ENCODE measurements at regions not wholly inside any gene's neighbourhood (a gene's known extent, or its start where the extent isn't known, plus 50 kb on each side); places are given as distances from the start of the nearest gene placed in this dataset.

GRCh38 chr4:108395786-108396185 is 224.6 kb upstream of the RPL34 start:
- TF ChIP-seq POLR2A (IDR thresholded peaks at IDR 0.05; ENCODE audit: low read length) (no peak), GATA1 (IDR thresholded peaks at IDR 0.05; ENCODE audit: low read depth, low read length) (no peak)
